Central memory CD4-positive, alpha-beta T cell (primary cell): ENCODE measurements at regions not wholly inside any gene's neighbourhood (a gene's known extent, or its start where the extent isn't known, plus 50 kb on each side); places are given as distances from the start of the nearest gene placed in this dataset.

Source experiments
- DNase-seq: peaks from one replicate; pipeline ENCODE4 v3.0.0; 2022

- DNase-seq = no peak
Observed at GRCh38 chr11:19513253-19513652, 199.4 kb upstream of the NAV2 start.

GRCh38 chr11:19512618-19513017 is 200.0 kb upstream of the NAV2 start:
- no peak for DNase-seq

- no peak for DNase-seq
Observed at GRCh38 chr11:19511413-19512183, 201.0 kb upstream of the NAV2 start.

GRCh38 chr11:19511066-19511412 is 201.6 kb upstream of the NAV2 start:
- DNase-seq = no peak

- no peak for DNase-seq
Observed at GRCh38 chr11:19510468-19510867, 202.2 kb upstream of the NAV2 start.

GRCh38 chr11:19509215-19509614 is 203.4 kb upstream of the NAV2 start:
- DNase-seq = no peak

- DNase-seq = no peak
Observed at GRCh38 chr11:19508165-19508564, 204.5 kb upstream of the NAV2 start.

- DNase-seq = no peak
Observed at GRCh38 chr11:19506816-19507486, 205.7 kb upstream of the NAV2 start.

GRCh38 chr11:19502691-19503253 is 209.9 kb upstream of the NAV2 start:
- DNase-seq = no peak

GRCh38 chr11:19501631-19502030 is 211.0 kb upstream of the NAV2 start:
- DNase-seq = no peak

- DNase-seq = no peak
Observed at GRCh38 chr11:19499999-19500398, 212.6 kb upstream of the NAV2 start.

- DNase-seq = no peak
Observed at GRCh38 chr11:19499026-19499669, 213.5 kb upstream of the NAV2 start.

GRCh38 chr11:19493446-19494213 is 219.0 kb upstream of the NAV2 start:
- DNase-seq = no peak

GRCh38 chr11:19482319-19483100 is 230.1 kb upstream of the NAV2 start:
- DNase-seq = no peak

GRCh38 chr11:19480540-19480939 is 232.1 kb upstream of the NAV2 start:
- DNase-seq = no peak

- no peak for DNase-seq
Observed at GRCh38 chr11:19478891-19479290, 233.7 kb upstream of the NAV2 start.

GRCh38 chr11:19474954-19475721 is 234.4 kb upstream of the E2F8 start:
- DNase-seq = no peak

GRCh38 chr11:19474211-19474610 is 233.5 kb upstream of the E2F8 start:
- no peak for DNase-seq

- DNase-seq = no peak
Observed at GRCh38 chr11:19472679-19473078, 231.9 kb upstream of the E2F8 start.

- DNase-seq = no peak
Observed at GRCh38 chr11:19467904-19468303, 227.2 kb upstream of the E2F8 start.

- no peak for DNase-seq
Observed at GRCh38 chr11:19466314-19466713, 225.6 kb upstream of the E2F8 start.
